RWPE2 (cell line): ENCODE measurements at regions not wholly inside any gene's neighbourhood (a gene's known extent, or its start where the extent isn't known, plus 50 kb on each side); places are given as distances from the start of the nearest gene placed in this dataset.

ENCODE experiments used
- ATAC-seq: fragments of 200-7000 bp; cut with Tn5 transposase; 3 replicates; pipeline ENCODE4 v1.9.1; 2021; ENCODE audit warnings: low read depth
- DNase-seq: peaks from one replicate; pipeline ENCODE4 v3.0.0-alpha.2; 2020; ENCODE audit warnings: low spot score
- H3K27ac ChIP-seq: fragments of 450-650 bp; 2 replicates; pipeline ENCODE4 v1.5.1; 2017; ENCODE audit warnings: mild to moderate bottlenecking; ENCODE audit not compliant: poor library complexity, severe bottlenecking
- H3K27me3 ChIP-seq: fragments of 250-450 bp; sonication (Bioruptor Pico); 2 replicates; pipeline ENCODE4 v1.5.1; 2021; ENCODE audit warnings: mild to moderate bottlenecking, moderate library complexity; ENCODE audit not compliant: insufficient read depth, poor library complexity, severe bottlenecking
- H3K36me3 ChIP-seq: fragments of 250-450 bp; sonication (Bioruptor Pico); 2 replicates; pipeline ENCODE4 v1.5.1; 2020; ENCODE audit warnings: low read depth, mild to moderate bottlenecking, moderate library complexity
- H3K4me1 ChIP-seq: fragments of 250-450 bp; sonication (Bioruptor Pico); 2 replicates; pipeline ENCODE4 v1.5.1; 2021; ENCODE audit warnings: mild to moderate bottlenecking, moderate library complexity; ENCODE audit not compliant: insufficient read depth, poor library complexity, severe bottlenecking
- H3K4me3 ChIP-seq: fragments of 250-450 bp; sonication (Bioruptor Pico); 2 replicates; pipeline ENCODE4 v1.5.1; 2021; ENCODE audit warnings: mild to moderate bottlenecking, moderate library complexity; ENCODE audit not compliant: severe bottlenecking
- H3K9me3 ChIP-seq: fragments of 250-450 bp; sonication (Bioruptor Pico); 2 replicates; pipeline ENCODE4 v1.5.1; 2021; ENCODE audit warnings: mild to moderate bottlenecking, moderate library complexity; ENCODE audit not compliant: severe bottlenecking
- CTCF ChIP-seq: fragments of 450-650 bp; IDR thresholded peaks from one replicate; pipeline ENCODE4 v1.5.1; 2017; ENCODE audit warnings: mild to moderate bottlenecking, moderate library complexity; ENCODE audit not compliant: poor library complexity, severe bottlenecking

DNA sequence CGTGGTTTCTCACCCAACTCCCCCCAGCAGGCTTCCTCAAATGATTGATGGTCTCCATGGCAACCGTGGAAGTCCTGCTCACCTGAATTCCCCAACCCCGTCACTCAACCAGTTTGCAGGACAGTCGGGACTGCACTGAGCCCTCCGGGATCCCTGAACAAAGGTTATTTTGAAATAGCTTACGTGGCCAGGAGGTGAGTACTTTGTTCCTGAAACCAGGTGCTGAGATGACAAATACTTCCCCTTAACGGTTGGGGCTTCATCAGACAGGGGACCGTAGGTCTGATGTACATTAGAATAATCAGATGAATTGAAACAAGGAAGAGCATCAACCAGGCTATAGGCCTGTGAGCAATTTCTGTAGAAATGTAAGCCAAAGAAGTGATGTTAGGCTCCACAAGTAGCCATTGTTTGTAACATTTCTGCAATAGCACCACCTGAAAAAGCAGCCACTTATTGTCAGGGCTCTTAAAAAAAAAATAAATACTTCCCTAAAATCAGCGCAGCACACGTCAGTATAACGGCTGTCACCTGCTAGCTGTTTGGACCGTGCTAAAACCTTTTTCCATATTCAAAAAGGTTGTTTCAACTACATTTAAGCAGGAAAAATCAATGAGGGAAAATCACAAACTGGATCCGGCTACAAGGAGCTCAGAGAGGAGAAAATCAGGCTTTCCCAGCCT lies 206.4 kb upstream of the ID2 start:
- no peak for DNase-seq
- Histone ChIP-seq H3K27ac (no peak overlapping the region), H3K4me3 (no peak overlapping the region), H3K4me1 (no peaks in the 10 kb centered on the region), H3K36me3 (no peaks in the 10 kb centered on the region), H3K9me3 (no peaks in the 10 kb centered on the region), H3K27me3 (no peaks in the 10 kb centered on the region)
- ATAC-seq, result no peak
- no peak for TF ChIP-seq CTCF

- no peak overlapping the region for H3K4me3 ChIP-seq
- H3K27ac ChIP-seq, result no peak overlapping the region
- ATAC-seq, result no peak
- no peaks in the 10 kb centered on the region for H3K36me3 ChIP-seq
- no peaks in the 10 kb centered on the region for H3K9me3 ChIP-seq
- DNase-seq, result no peak
- H3K27me3 ChIP-seq, result no peaks in the 10 kb centered on the region
- H3K4me1 ChIP-seq, result no peaks in the 10 kb centered on the region
- no peak for TF ChIP-seq CTCF
Measured at GRCh38 chr2:8477552-8478470, 204.0 kb upstream of the ID2 start.

DNA sequence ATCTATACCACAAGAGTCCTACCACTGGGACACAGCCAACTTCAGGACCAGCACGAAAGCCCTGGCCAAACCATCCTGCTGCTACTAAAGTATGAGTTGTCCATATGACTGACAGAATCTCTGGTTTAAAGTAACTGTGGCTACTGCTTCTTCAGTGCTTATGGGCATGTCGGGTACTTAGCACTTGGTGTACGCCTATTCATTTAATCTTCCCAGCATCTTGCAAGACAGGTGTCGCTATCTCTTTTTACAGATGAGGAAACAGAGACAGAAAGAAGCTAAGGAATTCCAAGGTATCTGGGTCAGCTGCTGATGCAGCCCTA lies 203.4 kb upstream of the ID2 start:
- Histone ChIP-seq H3K4me1 (no peaks in the 10 kb centered on the region), H3K27ac (no peak overlapping the region), H3K36me3 (no peaks in the 10 kb centered on the region), H3K4me3 (no peak overlapping the region), H3K9me3 (no peaks in the 10 kb centered on the region), H3K27me3 (no peaks in the 10 kb centered on the region)
- no peak for DNase-seq
- no peak for TF ChIP-seq CTCF
- no peak for ATAC-seq

GRCh38 chr2:8479298-8479697 lies 202.6 kb upstream of the ID2 start:
- ATAC-seq, result no peak

More at GRCh38 chr2:8479298-8479697, 202.6 kb upstream of the ID2 start:
- H3K9me3 ChIP-seq, result no peaks in the 10 kb centered on the region
- H3K4me3 ChIP-seq, result no peak overlapping the region
- H3K4me1 ChIP-seq, result no peaks in the 10 kb centered on the region
- H3K27ac ChIP-seq, result no peak overlapping the region
- no peaks in the 10 kb centered on the region for H3K36me3 ChIP-seq
- TF ChIP-seq CTCF, result no peak
- no peaks in the 10 kb centered on the region for H3K27me3 ChIP-seq
- no peak for DNase-seq
